GM19240 (cell line): ENCODE measurements at regions not wholly inside any gene's neighbourhood (a gene's known extent, or its start where the extent isn't known, plus 50 kb on each side); places are given as distances from the start of the nearest gene placed in this dataset.
"Not testable (repeated sequence)": the region's sequence is repeated elsewhere in the genome, so short reads cannot be mapped to it uniquely, and the experiment has no call there.

ENCODE experiments used
- DNase-seq: peaks from one replicate; pipeline ENCODE4 v3.0.0; 2011; ENCODE audit warnings: low spot score; ENCODE audit not compliant: insufficient read length

DNA sequence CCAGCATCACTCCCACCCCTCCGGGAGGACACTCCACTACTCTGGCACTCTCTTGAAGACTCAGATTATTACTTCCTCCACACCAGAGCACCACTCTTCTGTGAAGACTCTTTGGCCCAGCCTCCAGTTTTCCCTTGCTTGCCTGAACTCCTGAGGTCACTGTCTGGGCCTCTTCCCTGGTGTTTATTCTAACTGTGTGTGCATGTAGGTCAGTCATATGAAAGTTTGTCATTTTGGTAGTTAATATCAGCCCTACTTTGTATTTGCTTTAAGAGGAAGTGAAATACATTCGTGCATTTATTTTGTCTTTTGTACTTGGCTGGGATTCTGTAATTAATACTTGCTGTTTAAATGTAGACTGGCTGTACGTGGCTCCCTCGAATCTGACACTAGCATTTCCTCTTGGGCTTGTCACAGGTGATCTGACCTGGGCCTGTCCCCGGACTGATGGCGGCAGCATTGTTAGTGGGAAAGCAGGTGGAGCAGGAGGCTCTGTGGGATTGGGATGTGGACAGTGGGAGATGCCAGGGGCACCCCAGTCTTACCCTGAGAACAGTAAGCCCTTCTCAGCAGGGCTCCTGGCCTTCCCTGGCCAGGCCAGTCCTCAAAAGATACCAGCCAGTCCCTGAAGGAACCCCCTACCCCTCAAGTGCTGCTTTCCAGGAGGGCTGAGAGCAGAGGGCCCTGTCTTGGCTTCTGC lies 350.5 kb downstream of the CDC5L start:
- no peak for DNase-seq

GRCh38 chr6:44738601-44739146 lies 351.2 kb downstream of the CDC5L start:
- DNase-seq = no peak

GRCh38 chr6:44739181-44739580 lies 351.7 kb downstream of the CDC5L start:
- no peak for DNase-seq

DNA sequence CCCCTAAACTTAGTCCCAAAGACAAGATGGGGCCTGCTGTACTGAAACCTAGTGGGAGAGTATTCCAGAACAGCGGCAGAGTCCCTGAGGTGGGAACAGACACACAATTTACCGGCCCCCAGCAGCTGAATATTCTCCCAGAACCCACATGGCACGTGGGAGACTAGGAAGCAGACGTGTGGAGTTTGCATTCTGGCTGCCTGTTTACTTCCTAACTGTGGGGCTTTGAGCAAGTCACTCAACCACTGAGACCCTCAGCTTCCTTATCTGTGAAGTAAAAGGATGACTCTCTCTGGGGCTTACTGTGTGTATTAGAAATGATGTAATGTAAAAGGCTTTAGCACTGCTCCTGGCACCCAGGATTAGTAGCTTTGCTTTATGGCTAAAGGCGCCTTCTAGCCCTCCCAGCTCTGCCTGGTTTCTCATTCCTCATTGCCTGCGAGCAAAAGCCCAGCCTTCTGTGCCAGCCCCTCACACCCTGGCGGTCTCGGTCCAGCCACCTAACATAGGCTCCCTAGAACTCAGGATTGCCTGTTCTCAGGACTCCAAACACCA lies 353.1 kb downstream of the CDC5L start:
- DNase-seq = no peak

- no peak for DNase-seq
Observed at GRCh38 chr6:44742201-44742600, 354.7 kb downstream of the CDC5L start.

GRCh38 chr6:44742828-44743372 lies 355.4 kb downstream of the CDC5L start:
- no peak for DNase-seq

DNA sequence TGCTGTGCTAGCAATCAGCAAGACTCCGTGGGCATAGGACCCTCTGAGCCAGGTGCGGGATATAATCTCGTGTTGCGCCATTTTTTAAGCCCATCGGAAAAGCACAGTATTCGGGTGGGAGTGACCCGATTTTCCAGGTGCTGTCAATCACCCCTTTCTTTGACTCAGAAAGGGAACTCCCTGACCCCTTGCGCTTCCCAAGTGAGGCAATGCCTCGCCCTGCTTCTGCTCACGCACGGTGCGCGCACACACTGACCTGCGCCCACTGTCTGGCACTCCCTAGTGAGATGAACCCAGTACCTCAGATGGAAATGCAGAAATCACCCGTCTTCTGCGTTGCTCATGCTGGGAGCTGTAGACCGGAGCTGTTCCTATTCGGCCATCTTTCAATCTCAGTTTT lies 372.6 kb downstream of the CDC5L start:
- not testable (repeated sequence) for DNase-seq

GRCh38 chr6:44761046-44761445 lies 373.5 kb downstream of the CDC5L start:
- DNase-seq = no peak

GRCh38 chr6:44762496-44762895 lies 375.0 kb downstream of the CDC5L start:
- no peak for DNase-seq

DNA sequence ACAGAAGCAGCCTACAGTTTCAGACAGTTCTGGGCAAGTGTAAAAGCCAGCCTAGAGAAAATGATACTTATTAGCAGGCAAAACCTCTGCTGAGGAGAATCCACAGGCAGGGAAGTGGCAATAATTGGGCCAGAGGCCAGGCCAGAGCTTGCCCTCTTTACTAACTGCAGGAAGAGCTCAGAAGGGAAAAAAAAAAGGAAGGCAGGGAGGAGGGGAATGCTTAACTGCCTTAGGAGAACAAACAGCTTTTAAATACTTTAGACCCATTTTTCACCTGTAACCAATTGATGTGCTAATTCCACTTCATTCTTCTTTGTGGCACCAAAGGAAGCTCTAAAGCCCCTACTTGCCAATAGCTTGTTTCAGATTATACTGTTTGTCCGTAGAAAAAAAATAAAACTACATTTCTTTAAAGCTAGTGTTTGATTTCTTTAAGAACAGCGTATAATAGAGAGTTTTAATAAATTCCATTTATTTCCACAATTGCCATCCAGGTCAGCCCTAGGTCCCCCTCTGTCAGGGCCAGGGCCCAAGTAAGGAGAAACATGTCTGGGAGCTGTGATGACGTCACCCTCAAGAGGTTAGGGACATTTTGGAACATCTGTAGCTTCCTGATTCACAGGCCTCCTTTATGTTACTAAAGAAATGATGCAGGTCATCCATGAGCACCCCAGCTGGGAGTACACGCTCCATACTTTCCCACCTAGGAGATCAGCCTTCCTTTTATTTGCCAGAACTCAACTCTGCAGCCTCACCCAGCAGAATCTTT lies 384.3 kb downstream of the CDC5L start:
- DNase-seq = no peak

- DNase-seq = no peak
Observed at GRCh38 chr6:44772838-44773237, 385.3 kb downstream of the CDC5L start.

GRCh38 chr6:44775121-44775520 lies 387.6 kb downstream of the CDC5L start:
- no peak for DNase-seq

DNA sequence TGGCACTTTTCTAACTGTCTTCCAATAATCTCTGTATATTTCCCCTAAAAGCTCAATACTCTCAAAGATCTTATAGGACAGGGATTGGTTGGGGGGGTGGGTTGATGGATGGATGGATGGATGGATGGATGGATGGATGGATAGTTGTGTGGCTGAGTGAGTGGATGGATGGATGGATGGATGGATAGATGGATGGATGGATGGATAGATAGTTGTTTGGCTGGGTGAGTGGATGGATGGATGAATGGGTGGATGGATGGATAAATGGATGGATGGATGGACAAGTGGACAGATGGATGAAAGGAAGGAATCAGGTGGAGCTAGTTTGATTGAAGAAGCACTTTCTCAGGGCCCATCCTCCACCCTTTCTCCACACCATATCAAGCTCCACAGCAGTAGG lies 388.8 kb downstream of the CDC5L start:
- no peak for DNase-seq

GRCh38 chr6:44778513-44778912 lies 391.0 kb downstream of the CDC5L start:
- DNase-seq = no peak
